Muscle of leg (tissue), 3 donors: ENCODE measurements at regions not wholly inside any gene's neighbourhood (a gene's known extent, or its start where the extent isn't known, plus 50 kb on each side); places are given as distances from the start of the nearest gene placed in this dataset.

Experiments
- DNase-seq: peaks from one replicate; pipeline ENCODE4 v3.0.0; 2013
- H3K27ac ChIP-seq: one replicate; pipeline ENCODE4 v1.5.1; 2013; ENCODE audit warnings: mild to moderate bottlenecking, low read length, control low read depth
- H3K27me3 ChIP-seq: one replicate; pipeline ENCODE4 v1.6.1; 2013; ENCODE audit warnings: low read length; ENCODE audit not compliant: control insufficient read depth, insufficient read depth
- H3K36me3 ChIP-seq: one replicate; pipeline ENCODE4 v1.6.1; 2013; ENCODE audit warnings: low read length; ENCODE audit not compliant: control insufficient read depth, insufficient read depth
- H3K4me1 ChIP-seq: one replicate; pipeline ENCODE4 v1.6.1; 2013; ENCODE audit warnings: low read length; ENCODE audit not compliant: control insufficient read depth, insufficient read depth
- H3K4me3 ChIP-seq: one replicate; pipeline ENCODE4 v1.5.1; 2013; ENCODE audit warnings: low read length, control low read depth
- H3K9me3 ChIP-seq: replicated peaks from 2 replicates; pipeline ENCODE4 v1.6.1; 2013; ENCODE audit warnings: low read depth, low read length; ENCODE audit not compliant: control insufficient read depth
- WGBS: methylation state at CpG from one replicate; pipeline ENCODE4 v1.1.5; 2013; ENCODE audit warnings: missing lambda C conversion rate; ENCODE audit not compliant: insufficient coverage; 5-methylcytosine and 5-hydroxymethylcytosine counted together

DNA sequence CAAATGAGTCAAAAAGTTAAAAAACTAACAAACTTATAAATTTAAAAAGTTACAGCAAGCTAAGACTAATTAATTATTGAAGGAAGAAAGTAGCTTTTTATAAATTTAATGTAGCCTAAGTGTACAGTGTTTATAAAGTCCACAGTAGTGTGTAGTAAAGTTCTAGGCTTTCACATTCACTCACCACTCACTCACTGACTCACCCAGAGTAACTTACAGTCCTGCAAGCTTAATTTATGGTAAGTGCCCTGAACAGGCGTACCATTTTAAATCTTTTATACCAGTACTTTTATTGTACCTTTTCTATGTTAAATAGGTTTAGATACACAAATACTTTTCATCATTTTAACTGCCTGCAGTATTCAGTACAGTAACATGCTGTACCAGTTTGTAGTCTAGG lies 80.0 kb upstream of the C9orf72 start:
- Histone ChIP-seq H3K4me1 (no peaks in the 10 kb centered on the region), H3K9me3 (no peaks in the 10 kb centered on the region), H3K27me3 (no peaks in the 10 kb centered on the region), H3K27ac (no peak overlapping the region), H3K4me3 (no peak overlapping the region), H3K36me3 (no peaks in the 10 kb centered on the region)
- DNase-seq, result no peak
- no CpG with 5 or more reads among the region's 1 CpG for WGBS

- Histone ChIP-seq H3K27me3 (no peaks in the 10 kb centered on the region), H3K9me3 (no peaks in the 10 kb centered on the region), H3K36me3 (no peaks in the 10 kb centered on the region), H3K4me1 (no peaks in the 10 kb centered on the region), H3K27ac (no peak overlapping the region), H3K4me3 (no peak overlapping the region)
- no peak for DNase-seq
- no CpG with 5 or more reads among the region's 3 CpGs for WGBS
Observed at GRCh38 chr9:27653957-27654356, 80.7 kb upstream of the C9orf72 start.

DNA sequence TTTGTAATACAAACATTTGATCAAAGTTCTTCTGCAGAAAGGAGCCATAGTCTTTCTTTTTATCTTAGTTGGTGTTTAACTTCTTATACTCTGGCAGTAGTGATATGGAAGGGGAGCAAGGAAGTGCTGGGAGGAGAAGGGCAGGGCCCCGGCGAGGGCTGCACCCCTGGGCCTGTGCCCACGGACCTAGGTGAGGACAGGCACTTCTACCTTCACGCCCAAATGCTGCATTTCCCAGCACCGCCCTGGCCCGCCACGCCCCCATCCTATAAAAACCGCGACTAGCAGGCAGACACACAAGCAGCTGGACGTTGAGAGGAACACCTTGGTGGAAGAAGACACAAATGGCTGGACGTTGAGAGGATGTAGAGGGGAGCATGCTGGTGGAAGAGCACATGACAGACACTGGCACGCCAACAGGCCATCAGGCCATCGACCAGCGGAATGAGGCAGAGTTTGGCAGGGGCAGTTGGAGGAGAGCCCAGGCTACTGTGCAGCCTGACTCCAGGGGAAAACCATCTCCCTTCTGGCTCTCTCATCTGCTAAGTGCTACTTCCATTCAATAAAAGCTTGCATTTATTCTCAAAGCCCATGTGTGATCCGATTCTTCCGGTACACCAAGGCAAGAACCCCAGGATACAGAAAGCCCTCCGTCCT lies 81.5 kb upstream of the C9orf72 start:
- 86% methylated on average over 12 of the region's 17 CpGs for WGBS

DNA sequence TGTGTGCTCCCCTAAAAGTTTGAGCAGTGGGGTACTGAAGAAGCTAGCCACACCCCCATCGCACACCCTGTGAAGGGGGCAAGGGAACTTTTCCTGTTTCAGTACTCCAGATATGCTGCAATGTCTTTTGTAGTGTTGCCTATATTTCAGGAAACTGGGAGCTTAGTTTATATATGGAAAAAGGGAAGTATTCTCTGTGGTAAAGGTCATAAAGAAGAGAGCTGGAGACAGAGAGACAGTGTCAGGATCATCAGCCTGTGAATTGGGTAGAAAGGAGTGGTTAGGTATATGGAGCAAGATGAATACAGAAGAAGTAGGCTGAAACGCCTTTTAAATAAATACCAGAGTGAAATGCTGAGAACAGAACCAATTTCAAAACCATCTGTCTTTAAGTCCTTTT lies 82.2 kb upstream of the C9orf72 start:
- H3K9me3 ChIP-seq, result no peaks in the 10 kb centered on the region
- H3K27me3 ChIP-seq, result no peaks in the 10 kb centered on the region
- no peak overlapping the region for H3K27ac ChIP-seq
- H3K4me3 ChIP-seq, result no peak overlapping the region
- no peaks in the 10 kb centered on the region for H3K36me3 ChIP-seq
- no peak for DNase-seq
- H3K4me1 ChIP-seq, result no peaks in the 10 kb centered on the region
- no CpG with 5 or more reads among the region's 2 CpGs for WGBS

More for the DNA sequence above, 81.5 kb upstream of the C9orf72 start:
- H3K27ac ChIP-seq, result no peak overlapping the region
- H3K4me3 ChIP-seq, result no peak overlapping the region
- no peaks in the 10 kb centered on the region for H3K4me1 ChIP-seq
- H3K36me3 ChIP-seq, result no peaks in the 10 kb centered on the region
- H3K9me3 ChIP-seq, result no peaks in the 10 kb centered on the region
- no peaks in the 10 kb centered on the region for H3K27me3 ChIP-seq
- no peak for DNase-seq

- no peak for DNase-seq
- Histone ChIP-seq H3K27ac (no peak overlapping the region), H3K9me3 (no peaks in the 10 kb centered on the region), H3K4me1 (no peaks in the 10 kb centered on the region), H3K36me3 (no peaks in the 10 kb centered on the region), H3K27me3 (no peaks in the 10 kb centered on the region), H3K4me3 (no peak overlapping the region)
- 50% methylated on average over 1 of the region's 4 CpGs for WGBS
Observed at GRCh38 chr9:27659001-27659400, 85.7 kb upstream of the C9orf72 start.

DNA sequence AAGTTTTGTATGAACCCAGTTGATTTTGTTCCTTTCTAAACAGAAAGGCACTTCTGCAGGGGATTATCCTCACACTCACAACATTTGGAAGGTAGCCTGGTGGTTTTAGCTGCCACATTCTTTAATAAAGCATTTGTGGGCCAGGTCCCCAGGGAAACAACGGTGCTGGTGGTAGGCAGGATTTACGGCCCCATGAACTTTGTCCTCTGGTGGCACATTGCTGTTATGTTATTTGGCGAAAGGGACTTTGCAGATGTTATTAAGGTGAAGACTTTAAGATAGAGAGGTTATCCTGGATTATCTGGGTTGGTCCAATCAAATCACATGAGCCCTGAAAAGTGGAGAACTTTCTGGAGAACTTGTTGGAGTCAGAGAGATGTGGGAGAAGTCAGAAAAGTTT lies 86.3 kb upstream of the C9orf72 start:
- WGBS, result 37% methylated on average over 3 of the region's 3 CpGs
- Histone ChIP-seq H3K36me3 (no peaks in the 10 kb centered on the region), H3K27me3 (no peaks in the 10 kb centered on the region), H3K4me1 (no peaks in the 10 kb centered on the region), H3K9me3 (no peaks in the 10 kb centered on the region), H3K4me3 (no peak overlapping the region), H3K27ac (no peak overlapping the region)
- no peak for DNase-seq

GRCh38 chr9:27660148-27660547 lies 86.9 kb upstream of the C9orf72 start:
- no peaks in the 10 kb centered on the region for H3K27me3 ChIP-seq
- WGBS, result no CpG with 5 or more reads among the region's 4 CpGs
- no peak for DNase-seq
- no peak overlapping the region for H3K27ac ChIP-seq
- H3K36me3 ChIP-seq, result no peaks in the 10 kb centered on the region
- H3K4me1 ChIP-seq, result no peaks in the 10 kb centered on the region
- H3K4me3 ChIP-seq, result no peak overlapping the region
- H3K9me3 ChIP-seq, result no peaks in the 10 kb centered on the region

GRCh38 chr9:27663526-27663925 lies 90.2 kb upstream of the C9orf72 start:
- H3K4me1 ChIP-seq, result no peaks in the 10 kb centered on the region
- no peak overlapping the region for H3K27ac ChIP-seq
- H3K4me3 ChIP-seq, result no peak overlapping the region
- H3K9me3 ChIP-seq, result no peaks in the 10 kb centered on the region
- no peak for DNase-seq
- H3K36me3 ChIP-seq, result no peaks in the 10 kb centered on the region
- no CpG with 5 or more reads among the region's 5 CpGs for WGBS
- no peaks in the 10 kb centered on the region for H3K27me3 ChIP-seq

- H3K36me3 ChIP-seq, result no peaks in the 10 kb centered on the region
- no peak for DNase-seq
- 50% methylated on average over 4 of the region's 7 CpGs for WGBS
- H3K27ac ChIP-seq, result no peak overlapping the region
- no peak overlapping the region for H3K4me3 ChIP-seq
- no peaks in the 10 kb centered on the region for H3K9me3 ChIP-seq
- H3K4me1 ChIP-seq, result no peaks in the 10 kb centered on the region
- no peaks in the 10 kb centered on the region for H3K27me3 ChIP-seq
Observed at GRCh38 chr9:27664121-27664779, 91.0 kb upstream of the C9orf72 start.

DNA sequence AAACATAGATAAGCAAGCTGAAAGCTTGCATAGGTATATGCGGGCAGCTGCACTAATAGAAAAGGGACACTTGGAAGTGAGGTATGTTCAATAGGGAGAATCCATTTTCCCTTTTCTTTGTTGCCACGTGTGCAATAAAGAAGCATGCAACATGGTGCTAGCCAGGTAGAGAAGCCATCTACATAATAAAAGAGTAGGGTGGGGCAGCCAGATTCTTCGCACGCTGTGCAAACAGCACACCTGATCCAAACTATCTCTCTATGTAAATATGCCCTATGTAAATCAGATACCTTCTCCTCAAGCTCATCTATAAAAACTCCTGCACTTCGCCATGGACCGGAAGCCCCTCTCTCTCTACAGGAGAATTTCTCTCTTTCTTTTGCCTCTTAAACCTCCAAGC lies 91.9 kb upstream of the C9orf72 start:
- no peaks in the 10 kb centered on the region for H3K27me3 ChIP-seq
- no peaks in the 10 kb centered on the region for H3K4me1 ChIP-seq
- DNase-seq, result no peak
- WGBS, result 85% methylated on average over 5 of the region's 6 CpGs
- H3K36me3 ChIP-seq, result no peaks in the 10 kb centered on the region
- H3K27ac ChIP-seq, result no peak overlapping the region
- no peaks in the 10 kb centered on the region for H3K9me3 ChIP-seq
- H3K4me3 ChIP-seq, result no peak overlapping the region

GRCh38 chr9:27668280-27668679 lies 95.0 kb upstream of the C9orf72 start:
- H3K4me1 ChIP-seq, result peaks cover 2% of the 10 kb centered on the region
- DNase-seq, result no peak
- no peaks in the 10 kb centered on the region for H3K36me3 ChIP-seq
- no peak overlapping the region for H3K4me3 ChIP-seq
- no peaks in the 10 kb centered on the region for H3K27me3 ChIP-seq
- H3K27ac ChIP-seq, result no peak overlapping the region
- no peaks in the 10 kb centered on the region for H3K9me3 ChIP-seq
